HG02571 (cell line): ENCODE measurements at regions not wholly inside any gene's neighbourhood (a gene's known extent, or its start where the extent isn't known, plus 50 kb on each side); places are given as distances from the start of the nearest gene placed in this dataset.
A peak's percentile ranks its signal among the peaks of the same experiment; 100 is the strongest.
"Not testable (repeated sequence)": the region's sequence is repeated elsewhere in the genome, so short reads cannot be mapped to it uniquely, and the experiment has no call there.

Experiments
- ATAC-seq: cut with Tn5 transposase; IDR thresholded peaks from one replicate; pipeline ENCODE4 v1.9.1; 2021; ENCODE audit warnings: mild to moderate bottlenecking, moderate library complexity; ENCODE audit not compliant: unreplicated experiment

DNA sequence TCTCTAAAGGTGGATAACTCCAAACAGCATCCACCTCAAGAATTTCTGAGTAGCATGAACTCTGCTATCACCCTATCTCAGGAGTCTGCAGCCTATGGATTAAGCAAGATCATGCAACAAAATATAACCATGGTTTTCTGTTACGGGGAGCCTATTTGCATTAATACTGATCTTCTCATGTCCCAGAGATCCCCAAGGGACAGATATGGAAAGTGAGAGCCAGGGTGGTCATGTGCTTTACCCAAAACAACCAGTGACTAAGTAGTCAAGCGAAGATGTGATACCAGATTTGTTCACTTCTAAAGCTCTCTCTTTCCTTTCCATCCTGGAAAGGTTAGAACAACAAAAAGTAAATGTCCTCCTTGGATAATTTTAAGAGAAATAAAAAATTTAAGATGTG lies 125.1 kb downstream of the PRRX1 start:
- no peak for ATAC-seq

DNA sequence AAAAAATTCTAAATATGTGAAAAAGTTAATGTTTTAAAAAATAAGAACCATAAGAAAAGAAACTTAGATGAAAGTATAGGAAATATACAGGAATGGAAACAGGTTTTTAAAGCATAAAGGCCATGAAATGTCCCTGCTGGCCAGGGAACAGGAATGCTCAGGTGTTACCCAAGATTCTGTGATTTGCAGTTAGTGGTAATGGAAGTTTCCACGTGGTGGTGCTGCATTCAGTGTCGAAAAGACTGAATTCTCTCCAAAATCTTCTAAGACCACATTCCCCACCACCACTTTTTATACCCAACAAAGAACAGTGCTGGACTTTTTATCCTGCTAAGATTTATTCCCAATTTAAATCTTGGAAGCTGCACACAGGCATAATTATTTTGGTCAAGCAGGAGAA lies 126.2 kb downstream of the PRRX1 start:
- ATAC-seq, result no peak

DNA sequence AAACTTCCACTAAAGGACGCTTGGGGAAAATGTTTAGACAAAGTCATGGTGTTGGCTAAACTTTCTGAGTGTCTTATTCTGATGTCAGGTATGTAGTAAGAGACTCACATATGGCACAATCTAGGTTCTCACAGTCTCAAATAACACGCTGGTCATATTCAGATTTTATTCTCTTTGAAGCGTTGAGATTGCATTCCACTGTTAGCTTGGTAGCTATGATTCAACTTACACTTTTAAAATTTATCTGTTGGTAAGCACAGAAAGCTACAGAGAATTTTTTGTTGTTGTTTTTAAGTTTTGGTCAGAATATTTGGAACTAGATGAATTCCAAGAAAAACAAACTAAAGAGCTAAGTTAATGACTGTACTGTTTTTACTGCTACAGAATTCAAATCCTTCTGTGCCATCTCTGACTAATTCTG lies 126.7 kb downstream of the PRRX1 start:
- ATAC-seq, result no peak

DNA sequence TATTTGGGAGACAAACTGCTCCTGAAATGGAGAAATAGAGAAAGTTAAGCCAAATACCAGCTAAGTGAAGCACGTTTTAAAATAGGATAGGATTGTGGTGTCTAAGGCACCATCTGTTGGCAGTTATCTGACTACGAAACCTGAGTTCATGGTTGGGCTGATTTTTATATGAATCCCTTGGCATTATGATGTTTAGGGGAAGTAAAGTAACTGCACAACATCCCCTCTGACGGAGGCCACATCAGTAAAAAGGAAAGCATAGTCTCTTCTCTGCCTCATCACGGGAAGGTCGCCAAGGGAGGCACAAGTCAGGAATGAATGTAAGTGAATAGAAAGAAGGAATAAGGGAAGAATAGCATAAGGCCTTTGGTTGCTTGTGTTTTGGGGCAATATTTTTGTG lies 128.0 kb downstream of the PRRX1 start:
- ATAC-seq, result no peak

DNA sequence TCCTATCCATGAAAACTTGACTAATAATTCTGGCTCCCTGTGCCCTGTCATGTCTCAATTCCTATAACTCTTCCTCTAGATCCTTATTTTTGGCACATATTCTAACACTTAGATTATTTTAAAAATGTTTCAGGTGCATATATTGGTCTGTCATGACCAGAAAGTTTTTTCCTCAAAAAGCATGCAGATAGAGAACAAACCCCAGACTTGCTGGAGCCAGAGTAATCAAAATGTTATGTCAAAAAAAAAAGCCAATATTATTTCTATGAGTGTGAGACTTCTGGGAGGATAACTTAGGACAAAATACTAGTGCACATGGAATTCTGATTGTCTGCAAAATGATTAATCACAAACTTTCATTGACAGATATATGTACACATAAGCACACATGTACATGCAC lies 135.1 kb upstream of the MROH9 start:
- ATAC-seq, result no peak

DNA sequence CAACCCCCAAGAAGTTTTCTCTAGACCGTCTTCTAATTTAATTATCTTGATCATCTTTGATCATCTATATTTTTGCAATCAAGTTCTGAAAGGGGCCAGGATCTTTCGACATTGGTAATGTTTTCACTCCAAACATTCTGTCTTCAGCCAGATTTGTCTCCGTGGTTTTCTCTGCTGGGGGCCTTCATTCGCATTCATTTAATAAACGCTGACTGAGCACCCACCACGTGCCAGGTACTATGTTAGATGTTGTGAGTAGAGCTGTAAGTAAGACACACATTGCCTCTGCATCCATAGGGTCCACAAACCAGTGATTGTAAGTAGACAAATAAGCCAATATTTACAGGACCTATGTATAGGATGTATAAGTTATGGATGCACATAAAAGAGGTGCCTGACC lies 134.5 kb upstream of the MROH9 start:
- ATAC-seq, result no peak

DNA sequence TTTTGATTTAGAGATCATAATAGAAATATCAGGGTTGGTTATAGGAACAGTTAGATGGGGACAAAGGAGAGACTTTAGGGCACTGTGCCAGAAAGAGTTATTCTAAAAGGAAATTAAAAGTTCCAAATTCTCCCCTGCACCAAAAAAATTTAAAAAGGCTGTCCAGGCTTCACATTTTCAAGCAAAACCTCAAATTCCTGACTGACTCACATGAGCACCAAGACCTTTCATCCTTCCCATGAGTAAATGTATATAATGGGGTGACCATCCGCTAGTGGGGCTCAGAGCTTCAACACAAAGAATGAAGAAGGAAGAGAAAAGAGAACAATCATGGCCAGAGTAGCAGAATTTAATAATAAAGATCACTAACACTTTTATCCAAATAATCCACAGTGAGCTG lies 131.6 kb upstream of the MROH9 start:
- ATAC-seq, result no peak

DNA sequence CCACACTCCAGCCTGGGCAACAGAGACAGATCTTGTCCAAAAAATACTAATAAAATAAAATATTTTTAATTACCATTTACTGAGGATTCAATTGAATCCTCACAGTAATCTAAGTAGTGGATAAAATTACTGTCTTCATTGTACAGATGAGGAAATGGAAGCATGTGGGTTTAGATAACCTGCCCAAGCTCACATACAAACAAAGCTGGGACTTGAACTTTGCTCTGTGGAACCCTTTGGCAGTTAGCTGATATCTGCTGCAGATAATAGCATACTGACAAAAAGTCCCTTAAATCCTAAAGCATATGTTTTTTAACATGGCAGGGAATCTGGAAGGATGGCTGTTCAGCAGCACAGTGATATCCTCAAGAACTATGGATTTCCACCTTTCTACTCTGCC lies 130.9 kb upstream of the MROH9 start:
- no peak for ATAC-seq

DNA sequence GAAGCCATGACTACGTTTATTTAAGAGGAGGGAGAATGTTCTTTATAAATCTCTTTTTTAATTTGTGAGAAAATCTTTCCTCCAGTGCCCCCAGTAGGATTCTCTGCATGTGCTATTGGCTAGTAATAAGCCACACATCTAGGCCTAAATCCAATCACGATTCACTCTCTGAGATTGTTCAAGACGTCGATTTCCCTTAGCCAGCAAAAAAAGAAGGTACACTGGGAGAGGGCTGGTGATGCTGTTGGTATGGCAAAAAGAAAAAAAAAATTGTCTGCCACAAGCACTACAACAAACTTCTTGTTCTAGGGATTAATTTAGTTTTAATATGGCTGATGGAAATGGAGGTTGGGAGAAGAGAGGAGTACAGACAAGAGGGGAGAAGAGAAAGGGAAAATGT lies 130.5 kb upstream of the MROH9 start:
- ATAC-seq, result no peak

DNA sequence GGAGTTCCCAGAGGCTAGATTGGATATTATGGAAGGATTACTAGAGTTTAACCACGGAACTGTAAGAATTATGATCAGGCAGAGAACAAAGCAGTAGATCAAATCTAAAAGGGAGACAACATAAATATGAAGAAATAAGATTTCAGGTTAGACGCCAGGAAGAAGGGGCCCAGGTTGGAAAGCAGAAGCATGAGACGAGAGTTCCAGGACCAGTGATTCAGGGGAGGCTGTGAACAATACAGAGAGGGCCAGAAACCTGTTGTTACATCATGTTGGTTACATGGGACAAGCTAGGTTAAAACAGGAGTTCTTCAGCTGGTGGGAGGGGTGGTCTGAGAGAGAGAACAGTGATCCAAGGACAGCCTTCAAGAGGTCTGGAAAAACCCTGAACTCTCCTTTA lies 128.4 kb upstream of the MROH9 start:
- no peak for ATAC-seq

DNA sequence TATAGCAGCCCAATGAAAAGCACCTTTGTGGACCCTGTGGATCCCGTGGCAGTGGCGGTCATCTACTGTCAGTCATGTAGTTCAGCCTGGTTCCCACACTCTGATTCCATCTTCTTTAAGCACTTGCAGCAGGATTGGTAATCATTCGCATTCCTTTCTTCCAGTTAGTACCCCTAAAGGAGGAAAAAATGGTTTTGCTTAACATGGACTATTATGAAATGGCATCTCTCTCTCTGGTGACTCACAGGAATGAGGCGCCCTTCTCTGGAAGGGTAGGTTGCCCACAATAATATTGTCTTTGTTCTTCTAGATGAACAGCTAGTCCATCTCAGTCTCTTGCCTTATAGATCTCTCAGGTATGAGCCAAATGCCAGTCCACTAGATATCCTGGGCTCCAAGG lies 127.9 kb upstream of the MROH9 start:
- ATAC-seq, result no peak

DNA sequence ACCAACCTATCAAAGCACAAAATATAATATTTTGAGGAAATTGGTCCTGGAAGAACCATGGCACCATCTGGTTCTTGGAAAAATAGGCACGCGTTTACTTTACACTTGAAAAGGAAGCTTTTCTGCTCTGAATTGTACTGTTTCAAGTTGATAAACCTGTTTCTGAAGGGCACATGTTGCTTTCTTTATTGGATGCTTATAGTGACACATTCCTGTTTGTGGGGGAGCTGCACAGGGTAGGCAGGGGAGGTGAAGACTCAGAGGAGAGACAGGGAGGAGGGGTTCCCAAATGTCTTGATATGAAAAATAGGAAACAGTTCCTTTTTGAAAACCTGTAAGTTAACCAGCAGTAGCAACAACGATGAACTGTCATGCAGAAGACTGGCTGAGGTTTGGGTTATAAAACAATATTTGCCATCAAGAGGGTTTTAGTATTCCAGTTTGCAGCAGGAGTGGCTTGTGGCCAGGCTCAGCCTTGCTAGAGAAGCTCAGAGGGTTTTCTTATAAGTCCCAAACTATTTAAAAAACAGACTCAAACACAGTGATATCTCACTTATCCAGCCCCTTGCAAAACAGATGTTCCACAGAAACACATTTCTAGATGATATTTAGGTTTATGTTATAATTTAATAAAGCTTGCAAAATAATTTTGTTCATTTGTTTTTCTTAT lies 127.0 kb upstream of the MROH9 start:
- no peak for ATAC-seq

DNA sequence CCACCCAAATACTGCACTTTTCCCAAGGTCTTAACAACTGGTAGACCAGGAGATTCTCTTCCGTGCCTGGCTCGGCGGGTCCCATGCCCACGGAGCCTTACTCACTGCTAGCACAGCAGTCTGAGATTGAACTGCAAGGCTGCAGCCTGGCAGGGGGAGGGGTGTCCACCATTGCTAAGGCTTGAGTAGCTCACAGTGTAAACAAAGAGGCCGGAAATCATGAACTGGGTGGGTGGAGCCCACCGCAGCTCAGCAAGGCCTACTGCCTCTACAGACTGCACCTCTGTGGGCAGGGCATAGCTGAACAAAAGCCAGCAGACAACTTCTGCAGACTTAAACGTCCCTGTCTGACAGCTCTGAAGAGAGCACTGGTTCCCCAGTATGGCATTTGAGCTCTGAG lies 124.3 kb upstream of the MROH9 start:
- ATAC-seq, result not testable (repeated sequence)

DNA sequence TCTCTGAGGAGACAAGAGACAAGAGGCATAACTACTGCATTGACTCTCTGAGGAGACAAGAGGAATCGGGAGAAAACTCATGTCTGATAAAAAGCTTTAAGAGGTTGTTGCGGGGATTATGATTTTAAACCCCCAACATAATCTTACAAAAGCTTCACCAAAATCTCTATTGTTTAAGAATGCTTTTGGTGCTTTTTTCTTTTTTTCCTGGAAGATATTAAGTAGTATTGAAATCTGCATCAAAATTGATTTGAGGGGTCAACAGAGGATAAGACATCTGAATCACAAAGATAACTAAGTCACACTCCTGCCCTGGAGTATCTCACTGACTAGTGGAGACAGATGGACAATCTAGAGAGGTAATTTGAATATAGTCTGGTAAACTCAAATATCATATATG lies 115.6 kb upstream of the MROH9 start:
- ATAC-seq, result no peak

DNA sequence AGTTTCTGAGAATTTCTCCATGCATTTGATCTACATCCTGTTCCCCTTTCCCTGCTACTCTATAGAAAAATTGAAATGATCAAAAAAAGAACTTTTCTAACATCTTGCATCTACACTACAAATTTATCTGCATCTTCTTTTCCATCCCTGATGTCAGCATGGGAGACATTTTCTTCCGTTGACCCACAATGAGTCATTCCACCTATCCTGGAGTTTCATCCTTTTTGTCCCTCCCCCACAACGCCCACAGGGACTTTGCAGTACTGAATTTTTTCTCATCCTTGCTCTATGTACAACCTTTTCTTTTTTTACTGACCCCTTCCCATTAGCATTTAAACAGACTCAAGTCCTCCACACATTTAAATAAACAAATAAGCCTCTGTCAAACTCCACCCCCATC lies 112.2 kb upstream of the MROH9 start:
- no peak for ATAC-seq

DNA sequence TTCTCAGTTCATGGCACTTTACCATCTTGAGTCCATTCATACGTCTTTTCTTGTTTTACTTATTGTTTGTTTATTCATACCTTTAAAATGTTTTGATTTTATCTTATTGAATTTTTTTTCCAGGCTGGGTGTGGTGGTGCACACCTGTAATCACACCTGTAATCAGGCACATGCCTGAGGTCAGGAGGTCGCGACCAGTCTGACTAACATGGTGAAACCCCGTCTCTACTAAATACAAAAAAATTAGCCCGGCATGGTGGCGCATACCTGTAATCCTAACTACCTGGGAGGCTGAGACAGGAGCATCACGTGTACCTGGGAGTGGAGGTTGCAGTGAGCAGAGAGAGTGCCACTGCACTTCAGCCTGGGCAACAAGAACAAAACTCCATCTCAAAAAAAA lies 104.1 kb upstream of the MROH9 start:
- no peak for ATAC-seq

DNA sequence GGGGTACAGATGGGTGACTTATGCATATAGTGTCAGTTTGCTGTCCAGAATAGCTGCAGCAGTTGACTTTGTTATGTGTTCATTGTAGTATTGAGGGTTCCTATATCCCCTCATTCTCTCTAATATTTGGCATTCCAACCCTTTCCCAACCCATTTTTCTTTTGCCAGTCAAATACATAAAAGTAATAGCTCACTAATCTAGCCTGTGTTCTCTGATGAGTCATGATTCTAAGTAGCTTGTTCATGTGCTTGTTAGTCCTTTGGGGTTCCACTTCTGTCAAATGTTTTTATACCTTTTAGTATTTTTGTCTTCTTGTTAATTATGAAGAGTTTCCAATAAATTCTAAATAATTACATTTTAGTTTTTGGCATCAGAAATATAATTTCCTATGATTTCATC lies 99.2 kb upstream of the MROH9 start:
- ATAC-seq, result no peak

DNA sequence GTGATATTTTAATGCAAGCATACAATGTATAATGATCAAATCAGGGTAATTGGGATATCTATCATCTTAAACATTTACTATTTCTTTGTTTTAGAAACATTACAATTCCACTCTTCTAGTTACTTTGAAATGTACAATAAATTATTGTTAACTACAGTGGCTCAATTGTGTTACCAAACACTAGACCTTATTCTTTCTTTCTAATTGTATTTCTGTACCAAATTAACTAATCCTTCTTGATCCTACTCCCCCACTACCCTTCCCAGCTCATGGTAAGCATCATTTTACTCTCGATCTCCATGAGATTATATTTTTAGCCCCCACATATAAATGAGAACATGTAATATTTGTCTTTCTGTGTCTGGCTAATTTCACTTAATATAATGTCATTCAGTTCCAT lies 95.0 kb upstream of the MROH9 start:
- ATAC-seq, result no peak

DNA sequence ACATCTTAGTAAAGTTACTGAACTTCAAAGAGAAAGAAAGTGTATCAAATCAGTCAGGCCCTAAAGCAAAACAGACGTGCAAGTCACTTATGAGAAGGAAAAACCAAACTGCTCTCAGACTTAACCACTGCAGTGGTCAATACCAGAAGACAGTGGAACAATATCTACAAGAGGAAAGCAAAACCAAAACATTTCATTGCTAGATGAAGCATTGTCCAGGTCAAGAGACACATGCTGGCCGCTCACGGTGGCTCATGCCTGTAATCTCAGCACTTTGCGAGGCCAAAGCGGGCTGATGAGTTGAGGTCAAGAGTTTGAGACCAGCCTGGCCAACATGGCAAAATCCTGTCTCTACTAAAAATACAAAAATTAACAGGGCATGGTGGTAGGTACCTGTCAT lies 82.0 kb upstream of the MROH9 start:
- ATAC-seq, result peak; percentile 75

DNA sequence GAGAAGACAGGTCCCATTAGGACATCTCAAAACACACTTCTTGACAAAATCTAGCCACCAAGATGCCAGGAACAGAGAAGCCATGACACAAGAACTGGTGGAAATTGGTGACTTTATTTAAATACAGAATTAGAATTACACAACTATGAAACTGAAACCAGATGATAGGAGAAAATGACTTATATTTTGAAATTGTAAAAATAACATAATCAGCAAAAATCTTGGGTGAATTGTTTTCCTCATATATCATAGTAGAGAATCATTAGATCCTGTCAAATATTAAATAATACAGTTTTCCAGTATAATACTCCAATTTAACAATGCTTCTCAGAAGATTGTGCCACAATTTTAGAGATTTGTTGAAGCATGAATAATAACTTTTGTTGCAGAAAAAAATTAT lies 81.5 kb upstream of the MROH9 start:
- peak; percentile 16 for ATAC-seq

DNA sequence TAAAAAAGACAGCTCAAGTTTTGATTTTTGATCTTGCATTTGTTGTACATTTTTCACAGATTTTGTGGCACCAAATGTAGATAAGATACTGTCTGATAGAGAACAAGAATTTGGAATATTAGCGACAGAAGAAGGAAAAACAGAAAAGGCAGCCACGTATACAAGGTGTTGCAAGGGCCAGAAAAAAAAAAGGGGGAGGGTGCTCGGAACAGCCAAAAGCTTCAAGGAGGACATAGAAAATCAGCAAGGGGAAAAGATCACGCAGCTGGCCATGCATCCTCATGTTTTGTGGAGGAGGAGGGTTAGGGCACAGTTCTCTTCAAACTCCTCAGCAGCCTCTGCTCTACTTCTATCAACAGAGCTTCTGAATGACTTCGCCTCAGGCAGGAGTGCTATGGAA lies 80.7 kb upstream of the MROH9 start:
- ATAC-seq, result no peak

DNA sequence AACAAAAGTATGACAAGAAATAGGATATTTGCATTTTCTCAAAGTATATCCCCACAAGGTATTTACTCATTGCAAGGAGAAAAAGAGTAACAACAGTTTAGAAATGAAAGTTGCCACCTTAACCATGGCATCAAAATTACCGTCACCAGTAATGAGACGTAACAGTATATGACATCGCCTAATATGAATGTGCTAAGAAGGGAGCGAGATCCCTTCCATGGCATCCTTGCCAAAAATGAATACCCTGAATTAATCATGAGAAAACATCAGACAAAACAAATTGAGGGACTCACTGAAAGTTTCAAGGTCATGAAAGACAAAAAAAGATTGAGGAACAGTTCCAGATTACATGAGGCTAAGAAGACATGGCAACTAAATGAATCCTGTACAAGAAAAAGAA lies 78.9 kb upstream of the MROH9 start:
- no peak for ATAC-seq

DNA sequence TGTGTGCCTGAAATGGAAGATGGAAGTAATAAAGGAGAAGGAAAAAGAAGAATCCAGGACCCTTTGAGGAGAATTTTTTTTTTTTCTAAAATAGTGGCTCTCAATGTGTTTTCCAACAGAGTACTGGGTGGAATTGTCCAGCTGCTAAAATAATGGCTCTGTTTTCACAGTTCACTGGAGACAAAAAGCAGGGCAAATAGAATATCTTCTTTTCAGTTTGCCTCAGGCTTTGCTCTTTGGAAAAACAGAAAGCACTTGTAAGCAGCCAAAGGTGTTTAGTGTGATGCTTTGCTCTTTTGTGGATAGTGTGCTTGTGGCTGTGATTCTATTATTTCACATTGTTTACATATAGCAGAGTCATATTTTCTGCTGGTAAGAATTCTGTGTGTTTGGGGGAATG lies 77.4 kb upstream of the MROH9 start:
- ATAC-seq, result no peak

DNA sequence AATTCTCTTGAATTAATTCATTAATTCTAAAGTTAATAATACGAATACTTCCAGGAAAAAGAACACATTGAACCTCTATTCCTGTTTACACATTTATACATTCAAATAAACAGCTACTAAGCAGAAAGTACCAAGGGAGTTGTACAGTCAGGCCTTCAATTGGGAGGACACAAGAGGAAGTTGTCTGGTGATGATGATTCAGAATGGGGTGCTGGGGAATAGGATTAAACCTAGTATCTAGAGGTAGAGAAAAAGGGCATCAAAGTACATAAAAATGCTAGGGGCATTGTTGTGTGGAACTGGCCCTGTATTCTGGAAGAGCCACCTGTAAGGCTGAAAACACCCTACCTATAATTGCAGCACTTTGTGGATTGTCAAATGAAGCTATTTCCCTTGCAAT lies 71.7 kb upstream of the MROH9 start:
- ATAC-seq, result no peak
